CD14-positive monocyte (primary cell): ENCODE measurements at regions not wholly inside any gene's neighbourhood (a gene's known extent, or its start where the extent isn't known, plus 50 kb on each side); places are given as distances from the start of the nearest gene placed in this dataset. TPM values are rescaled to one million over a fixed set of nuclear protein-coding genes. Genes with fewer than 3 reads are reported as not detected.
"Not testable (repeated sequence)": the region's sequence is repeated elsewhere in the genome, so short reads cannot be mapped to it uniquely, and the experiment has no call there.

ENCODE experiments used
- DNase-seq, 3 donors: peaks; one replicate each; pipeline ENCODE4 v3.0.0-alpha.2; 2011 to 2022
- H2AFZ ChIP-seq: 2 replicates; pipeline ENCODE4 v1.6.0; 2012; ENCODE audit warnings: mild to moderate bottlenecking, low read depth, low read length, inconsistent platforms; ENCODE audit not compliant: insufficient read depth, poor library complexity, severe bottlenecking
- H3K27ac ChIP-seq, 2 donors: 1 replicate in 1 of 2; 2 replicates in 1 of 2; pipeline ENCODE4 v1.5.1; 2012 to 2013; ENCODE audit warnings: low read length in 2 of 2, control low read depth in 1 of 2, inconsistent platforms in 1 of 2, low read depth in 1 of 2, mild to moderate bottlenecking in 1 of 2
- H3K27me3 ChIP-seq, 2 donors: one replicate each; pipeline versions ENCODE4 v1.6.0 to v1.6.1; 2011 to 2013; ENCODE audit warnings: low read length in 2 of 2; ENCODE audit not compliant: control insufficient read depth in 2 of 2, insufficient read depth in 2 of 2
- H3K36me3 ChIP-seq, 2 donors: replicated peaks in 1 of 2; 1 replicate in 1 of 2; 2 replicates in 1 of 2; pipeline versions ENCODE4 v1.5.1 to v1.6.1; 2012 to 2013; ENCODE audit warnings: low read length in 2 of 2, control low read depth in 1 of 2, inconsistent platforms in 1 of 2, mild to moderate bottlenecking in 1 of 2; ENCODE audit not compliant: insufficient read depth in 2 of 2, control insufficient read depth in 1 of 2
- H3K4me1 ChIP-seq, 2 donors: 1 replicate in 1 of 2; 2 replicates in 1 of 2; pipeline versions ENCODE4 v1.5.1 to v1.6.1; 2012 to 2013; ENCODE audit warnings: low read length in 2 of 2, control low read depth in 1 of 2, inconsistent platforms in 1 of 2, mild to moderate bottlenecking in 1 of 2, moderate library complexity in 1 of 2; ENCODE audit not compliant: insufficient read depth in 2 of 2, control insufficient read depth in 1 of 2
- H3K4me2 ChIP-seq: replicated peaks from 2 replicates; pipeline ENCODE3; 2012; ENCODE audit warnings: low read length, moderate library complexity, mild to moderate bottlenecking; ENCODE audit not compliant: poor library complexity, severe bottlenecking; ENCODE audit errors: extremely low read depth
- H3K4me3 ChIP-seq, 3 experiments: fragments of 200-600 bp in 1 of 3; sonication (generic) in 1 of 3; replicated peaks in 1 of 3; 1 replicate in 2 of 3; 2 replicates in 1 of 3; pipeline ENCODE4 v1.5.1; 2011 to 2013; ENCODE audit warnings: low read length in 3 of 3, mild to moderate bottlenecking in 3 of 3, control low read depth in 2 of 3, low read depth in 2 of 3, inconsistent platforms in 1 of 3, moderate library complexity in 1 of 3
- H3K79me2 ChIP-seq: 2 replicates; pipeline ENCODE4 v1.6.0; 2012; ENCODE audit warnings: mild to moderate bottlenecking, control low read depth, inconsistent platforms, low read length, moderate library complexity; ENCODE audit not compliant: insufficient read depth
- H3K9ac ChIP-seq: 2 replicates; pipeline ENCODE4 v1.6.0; 2017; ENCODE audit warnings: low read length, mild to moderate bottlenecking; ENCODE audit not compliant: insufficient read depth, poor library complexity, severe bottlenecking
- H3K9me3 ChIP-seq, 2 donors: replicated peaks in 1 of 2; 1 replicate in 1 of 2; 2 replicates in 1 of 2; pipeline versions ENCODE4 v1.5.1 to v1.6.1; 2012 to 2013; ENCODE audit warnings: low read length in 2 of 2, control low read depth in 1 of 2; ENCODE audit not compliant: control insufficient read depth in 1 of 2, insufficient read depth in 1 of 2
- H4K20me1 ChIP-seq: 2 replicates; pipeline ENCODE4 v1.6.0; 2012; ENCODE audit warnings: mild to moderate bottlenecking, low read length, control low read depth, moderate library complexity; ENCODE audit not compliant: insufficient read depth
- H3K27ac Mint-ChIP-seq, 7 donors: one replicate each; pipeline ENCODE4 v1.8.0; 2020; ENCODE audit warnings: mild to moderate bottlenecking in 7 of 7, mixed read lengths in 7 of 7, moderate library complexity in 6 of 7, inconsistent platforms in 2 of 7
- H3K27me3 Mint-ChIP-seq, 3 donors: one replicate each; pipeline ENCODE4 v1.8.0; 2021 to 2022; ENCODE audit warnings: low read depth in 3 of 3, mild to moderate bottlenecking in 3 of 3, mixed read lengths in 3 of 3, moderate library complexity in 3 of 3, inconsistent platforms in 1 of 3
- H3K36me3 Mint-ChIP-seq, 2 donors: one replicate each; pipeline ENCODE4 v1.8.0; 2020; ENCODE audit warnings: mixed read lengths in 2 of 2, inconsistent platforms in 1 of 2, mild to moderate bottlenecking in 1 of 2
- H3K4me1 Mint-ChIP-seq: one replicate; pipeline ENCODE4 v1.8.0; 2020; ENCODE audit warnings: mild to moderate bottlenecking, mixed read lengths
- H3K4me3 Mint-ChIP-seq, 2 donors: one replicate each; pipeline ENCODE4 v1.8.0; 2020; ENCODE audit warnings: mild to moderate bottlenecking in 2 of 2, mixed read lengths in 2 of 2, moderate library complexity in 1 of 2
- H3K9me3 Mint-ChIP-seq, 7 donors: one replicate each; pipeline ENCODE4 v1.8.0; 2020 to 2022; ENCODE audit warnings: mixed read lengths in 7 of 7, mild to moderate bottlenecking in 6 of 7, moderate library complexity in 6 of 7, inconsistent platforms in 2 of 7
- WGBS: methylation state at CpG from one replicate; pipeline ENCODE4 v1.1.5; 2013; ENCODE audit warnings: missing lambda C conversion rate; ENCODE audit not compliant: insufficient coverage; 5-methylcytosine and 5-hydroxymethylcytosine counted together
- intact Hi-C, 2 donors: fragments of 100-400 bp; cut with micrococcal nuclease; formaldehyde crosslinking; loops; one replicate each; pipeline versions ENCODE4 v1.15.0 to v1.15.1; 2023
- small RNA-seq: library from RNA; depleted of rRNA; stranded (forward); fragments of <200 nt; gene quantifications from one replicate; pipeline ENCODE3, GENCODE V24; 2012; ENCODE audit warnings: low read depth; ENCODE audit not compliant: insufficient read length

DNA sequence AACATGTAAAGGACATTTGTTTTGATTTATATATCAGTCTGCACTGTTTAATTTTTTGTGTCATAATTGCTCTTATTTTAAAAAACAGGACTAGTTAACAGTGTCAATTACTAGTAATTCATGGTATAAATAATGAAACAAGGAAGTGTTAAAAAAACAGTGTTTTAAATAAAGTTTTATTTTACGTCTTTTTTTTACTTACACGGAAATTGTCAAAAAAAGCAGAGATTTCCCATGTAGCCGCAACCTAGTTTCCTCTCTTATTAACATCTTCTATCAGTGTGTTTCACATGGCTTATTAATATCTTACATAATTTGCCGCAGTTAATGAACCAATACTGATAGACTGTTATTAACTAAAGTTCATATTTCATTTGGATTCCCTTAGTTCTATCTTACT, 301.8 kb downstream of the RTP5 start:
- H3K4me1 ChIP-seq, H4K20me1 ChIP-seq, H3K27ac ChIP-seq, DNase-seq, H3K4me2 ChIP-seq, H3K79me2 ChIP-seq, H3K9me3 Mint-ChIP-seq, H3K4me3 Mint-ChIP-seq, H3K9ac ChIP-seq, H2AFZ ChIP-seq, H3K27me3 Mint-ChIP-seq, H3K4me3 ChIP-seq, H3K27me3 ChIP-seq, H3K4me1 Mint-ChIP-seq, intact Hi-C loops, H3K36me3 Mint-ChIP-seq, H3K36me3 ChIP-seq, H3K9me3 ChIP-seq, H3K27ac Mint-ChIP-seq: not testable (repeated sequence)
- WGBS, result no CpG with 5 or more reads among the region's 4 CpGs

Small RNAs in the stretch of these regions (small RNA-seq; reads per million reads assigned to genes)
- gene CICP10, result not detected
- not detected for gene SEPT14P2
